Kidney (tissue), 13 donors: ENCODE measurements at regions not wholly inside any gene's neighbourhood (a gene's known extent, or its start where the extent isn't known, plus 50 kb on each side); places are given as distances from the start of the nearest gene placed in this dataset.
A peak's percentile ranks its signal among the peaks of the same experiment; 100 is the strongest.

Source experiments
- DNase-seq, 5 donors: peaks; one replicate each; pipeline ENCODE4 v3.0.0-alpha.2; 2013 to 2020
- FAIRE-seq: peaks from 2 replicates; lab custom pipeline; 2012; peaks lifted over from hg19 to GRCh38; lab: Jason Lieb, UNC
- H3K27ac ChIP-seq, 2 donors: one replicate each; pipeline ENCODE4 v1.7.0; 2013; ENCODE audit warnings: low read depth in 2 of 2, low read length in 2 of 2, inconsistent platforms in 1 of 2
- H3K27me3 ChIP-seq: one replicate; pipeline ENCODE4 v1.7.1; 2013; ENCODE audit warnings: low read length, inconsistent platforms; ENCODE audit not compliant: control insufficient read depth, insufficient read depth
- H3K36me3 ChIP-seq, 3 donors: one replicate each; pipeline versions ENCODE4 v1.7.0 to v1.7.1; 2013; ENCODE audit warnings: low read length in 3 of 3, control low read depth in 1 of 3, inconsistent platforms in 1 of 3; ENCODE audit not compliant: insufficient read depth in 3 of 3, control insufficient read depth in 2 of 3
- H3K4me1 ChIP-seq, 3 donors: one replicate each; pipeline versions ENCODE4 v1.7.0 to v1.7.1; 2013; ENCODE audit warnings: low read length in 3 of 3, inconsistent platforms in 1 of 3, low read depth in 1 of 3; ENCODE audit not compliant: control insufficient read depth in 2 of 3, insufficient read depth in 2 of 3
- H3K4me3 ChIP-seq, 3 donors: one replicate each; pipeline versions ENCODE4 v1.7.0 to v1.8.1; 2013; ENCODE audit warnings: low read length in 3 of 3, control low read depth in 1 of 3, inconsistent platforms in 1 of 3
- H3K9ac ChIP-seq, 3 donors: one replicate each; pipeline versions ENCODE4 v1.7.0 to v1.7.1; 2013; ENCODE audit warnings: low read length in 3 of 3, control low read depth in 1 of 3, inconsistent platforms in 1 of 3
- H3K9me3 ChIP-seq, 3 donors: one replicate each; pipeline versions ENCODE4 v1.7.0 to v1.7.1; 2013; ENCODE audit warnings: low read length in 3 of 3, control low read depth in 1 of 3, inconsistent platforms in 1 of 3; ENCODE audit not compliant: control insufficient read depth in 2 of 3, insufficient read depth in 1 of 3
- CTCF ChIP-seq: IDR thresholded peaks from 3 replicates; pipeline ENCODE4 v1.5.1; 2012; ENCODE audit warnings: mild to moderate bottlenecking, moderate library complexity, borderline replicate concordance; ENCODE audit not compliant: insufficient read depth; ENCODE audit errors: extremely low read depth
- intact Hi-C: fragments of 100-400 bp; cut with DNase I; formaldehyde crosslinking; loops from one replicate; pipeline ENCODE4 v1.11.1; 2022
- donor health status: control.
- donor health status: control.
- donor health status: control.
- donor health status: control.
- donor health status: control.
- donor health status: DM: yes; HTN: yes; CAD: no.
- donor health status: Normal renal cell carcinoma (clear cell type).

- DNase-seq (no peak), FAIRE-seq (no peak)
- H3K36me3 ChIP-seq, result peaks cover 0 to 2% (median 0%) of the 10 kb centered on the region in 3 donors
- no peaks in the 10 kb centered on the region for H3K4me1 ChIP-seq
- intact Hi-C loops, result no loop called here
- H3K27ac ChIP-seq, result no peak overlapping the region
- no peak overlapping the region for H3K4me3 ChIP-seq
- H3K9me3 ChIP-seq, result no peaks in the 10 kb centered on the region
- no peaks in the 10 kb centered on the region for H3K27me3 ChIP-seq
- H3K9ac ChIP-seq, result no peak overlapping the region
- no peak for TF ChIP-seq CTCF
These were observed 55.1 kb upstream of the STARD13 start for GRCh38 chr13:33340631-33341030.

DNA sequence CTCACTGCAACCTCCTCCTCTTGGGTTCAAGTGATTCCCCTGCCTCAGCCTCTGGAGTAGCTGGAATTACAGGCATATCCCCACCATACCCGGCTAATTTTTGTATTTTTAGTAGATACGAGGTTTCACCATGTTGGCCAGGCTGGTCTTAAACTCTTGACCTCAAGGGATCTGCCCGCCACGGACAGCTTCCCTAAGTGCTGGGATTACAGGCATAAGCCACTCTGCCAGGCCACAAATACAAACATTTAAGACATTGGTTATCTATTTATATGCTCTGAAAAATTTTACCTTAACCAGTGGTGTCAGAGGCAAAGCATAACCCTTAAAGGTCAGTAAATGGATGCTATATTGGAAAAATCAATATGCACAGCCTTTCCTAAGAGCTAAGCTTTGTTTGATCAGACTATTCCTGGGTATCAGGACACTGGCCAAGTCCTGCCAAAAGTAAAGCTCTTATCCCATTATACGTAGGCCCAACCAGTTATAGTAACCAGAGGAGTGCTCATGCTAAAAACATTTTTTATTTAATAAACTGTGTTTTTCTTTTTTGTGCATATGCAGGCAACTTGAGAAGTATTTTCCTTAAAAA, 56.4 kb upstream of the STARD13 start:
- H3K27me3 ChIP-seq, result no peaks in the 10 kb centered on the region
- no peaks in the 10 kb centered on the region for H3K4me1 ChIP-seq
- H3K9ac ChIP-seq, result no peak overlapping the region
- FAIRE-seq (no peak), DNase-seq (no peak)
- no peak overlapping the region for H3K27ac ChIP-seq
- H3K4me3 ChIP-seq, result no peak overlapping the region
- intact Hi-C loops, result no loop called here
- TF ChIP-seq CTCF, result no peak
- no peaks in the 10 kb centered on the region for H3K36me3 ChIP-seq
- H3K9me3 ChIP-seq, result no peaks in the 10 kb centered on the region

DNA sequence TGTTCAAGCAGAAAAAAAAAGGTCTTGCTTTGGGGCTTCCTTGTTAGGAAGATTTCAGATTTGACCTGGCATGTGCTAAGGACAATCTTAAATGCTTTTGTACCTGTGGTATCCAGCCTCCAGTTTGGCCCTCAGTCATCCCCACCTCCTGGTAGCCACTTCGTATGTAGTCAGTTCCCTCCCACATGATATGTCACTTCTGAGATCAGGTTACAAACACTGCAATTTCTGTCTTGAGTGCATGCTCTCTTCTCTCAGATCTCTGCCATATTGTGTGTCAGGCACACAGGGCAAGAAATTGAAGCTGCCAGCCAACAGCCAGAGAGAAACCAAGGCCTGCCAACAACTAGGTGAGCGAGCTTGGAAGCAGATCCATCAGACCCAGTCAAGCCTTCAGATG, 60.3 kb upstream of the STARD13 start:
- Histone ChIP-seq H3K9ac (no peak overlapping the region), H3K27me3 (no peaks in the 10 kb centered on the region), H3K36me3 (no peaks in the 10 kb centered on the region), H3K4me1 (peaks cover 0 to 11% (median 4%) of the 10 kb centered on the region in 3 donors), H3K4me3 (no peak overlapping the region), H3K27ac (no peak overlapping the region), H3K9me3 (no peaks in the 10 kb centered on the region)
- intact Hi-C loops, result no loop called here
- DNase-seq (no peak), FAIRE-seq (no peak)
- no peak for TF ChIP-seq CTCF

- H3K4me3 ChIP-seq, result no peak overlapping the region
- peaks cover 2 to 11% (median 4%) of the 10 kb centered on the region in 3 donors for H3K4me1 ChIP-seq
- FAIRE-seq, result no peak
- intact Hi-C loops, result no loop called here
- no peaks in the 10 kb centered on the region for H3K36me3 ChIP-seq
- H3K27me3 ChIP-seq, result no peaks in the 10 kb centered on the region
- no peak overlapping the region for H3K27ac ChIP-seq
- DNase-seq, result peak in 2 of 5 donors; percentile 38 to 46
- no peak for TF ChIP-seq CTCF
- H3K9me3 ChIP-seq, result no peaks in the 10 kb centered on the region
- H3K9ac ChIP-seq, result no peak overlapping the region
These were observed 62.3 kb upstream of the STARD13 start for GRCh38 chr13:33347861-33348260.
